ENCODE measurements at regions not wholly inside any gene's neighbourhood (a gene's known extent, or its start where the extent isn't known, plus 50 kb on each side); places are given as distances from the start of the nearest gene placed in this dataset.

DNA sequence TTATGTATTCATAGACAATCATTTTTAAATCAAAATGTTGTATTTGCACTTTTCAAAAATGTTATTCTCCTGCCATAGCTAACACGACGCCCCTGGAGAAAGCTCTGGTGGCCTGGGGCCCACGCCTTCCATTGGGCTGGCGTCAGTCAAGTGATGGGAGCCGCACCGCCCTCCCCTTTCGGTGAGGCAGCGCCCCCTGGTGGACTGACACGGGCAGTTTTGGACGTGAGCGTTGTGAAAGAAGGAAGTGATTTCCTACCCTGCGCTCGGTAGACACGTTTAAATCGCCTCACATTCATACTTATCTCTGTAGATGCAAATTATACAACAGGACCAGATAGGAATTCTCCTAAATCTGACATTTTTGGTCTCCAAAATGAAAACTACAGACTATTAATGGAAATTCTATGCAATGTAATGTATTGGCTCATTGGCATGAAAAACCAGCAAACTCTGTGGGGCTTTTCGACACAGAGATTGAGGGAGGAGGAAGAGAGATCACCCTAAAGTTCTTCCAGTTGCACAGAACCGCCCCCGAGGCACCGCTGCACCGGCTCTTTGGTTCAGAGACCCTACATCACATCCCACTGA, 326.2 kb upstream of the SOX11 start:
- 2% methylated on average over 20 of the region's 20 CpGs for WGBS (ENCODE audit: low lambda C conversion rate)
- BruUV-seq (replicated peaks), result no TSS peak
- DNase-seq (ENCODE audit: low spot score) (peak; percentile 62), FAIRE-seq (peak; percentile 54), ATAC-seq (peak; percentile 99)
- intact Hi-C loops (cut with micrococcal nuclease; ENCODE audit: unreplicated experiment), result loop anchor here (5.0 kb wide), 1 partner anchor 1014 kb away; no protein-coding TSS in a partner anchor
- Histone ChIP-seq H2AFZ (ENCODE audit: low read length) (peak overlapping the region; percentile 38), H3K4me2 (ENCODE audit: low read depth, low read length) (peak overlapping the region; percentile 29; the same call in 1 of the 2 replicates), H4K20me1 (ENCODE audit: insufficient read depth, low read length) (no peaks in the 10 kb centered on the region), H3K4me3 (replicated peaks in 1 of 3; ENCODE audit: insufficient read depth in 1 of 3, low read depth in 2 of 3, low read length in 3 of 3) (no peak overlapping the region), H3K36me3 (replicated peaks in 1 of 2; ENCODE audit: control insufficient read depth in 1 of 2, insufficient read depth in 2 of 2, low read length in 2 of 2) (no peaks in the 10 kb centered on the region), H3K9ac (ENCODE audit: insufficient read depth, low read depth, low read length) (no peak overlapping the region), H3K27me3 (ENCODE audit: control insufficient read depth in 1 of 2, insufficient read depth in 2 of 2, low read length in 2 of 2) (no peaks in the 10 kb centered on the region; a peak in 1 of 5 replicates), H3K9me3 (ENCODE audit: low read length) (no peaks in the 10 kb centered on the region), H3K79me2 (ENCODE audit: insufficient read depth, low read length) (no peaks in the 10 kb centered on the region), H3K27ac (ENCODE audit: extremely low read length, insufficient read depth, low read length) (no peak overlapping the region), H3K4me1 (ENCODE audit: insufficient read depth, low read length) (no peaks in the 10 kb centered on the region)
- ChIA-PET CTCF (ENCODE audit: low intra/inter-chr PET ratio, low total read pairs) (interaction anchor here (2.0 kb wide), 1 partner anchor 1407 kb away, joined by 14 read pairs; no protein-coding TSS in a partner anchor), POLR2A (no interaction called here)
- in situ Hi-C loops (cut with HindIII; ENCODE audit: extremely low pct_ligation_motif_present, low pct_unique_long_range_greater_than_20kb), result loop anchor here (10.0 kb wide), 1 partner anchor 1411 kb away; no protein-coding TSS in a partner anchor
- TF ChIP-seq ZFAT (CRISPR knock-in tag; conservative IDR thresholded peaks at IDR 0.05), result no peak
- TF ChIP-seq ETV6 (CRISPR knock-in tag; conservative IDR thresholded peaks at IDR 0.05), result no peak
- peak; percentile 48; the same call in 1 of the 2 replicates for TF ChIP-seq GABPB1 (CRISPR knock-in tag; IDR thresholded peaks at IDR 0.05)
- peak; percentile 46 for TF ChIP-seq CEBPG (CRISPR knock-in tag; IDR thresholded peaks at IDR 0.05)
- 0 out of 2 replicates have a peak, but pooled peaks have one; percentile 26 for TF ChIP-seq NFYC (CRISPR knock-in tag; IDR thresholded peaks at IDR 0.05)
- no peak for TF ChIP-seq ZNF331 (CRISPR knock-in tag; IDR thresholded peaks at IDR 0.05)
- TF ChIP-seq E2F2 (CRISPR knock-in tag; IDR thresholded peaks at IDR 0.05; ENCODE audit: borderline replicate concordance), result no peak
- TF ChIP-seq RAD21 (CRISPR knock-in tag; IDR thresholded peaks at IDR 0.05), result peak; percentile 65
- no peak for TF ChIP-seq SOX5 (CRISPR knock-in tag; IDR thresholded peaks at IDR 0.05; ENCODE audit: borderline replicate concordance)
- TF ChIP-seq, protein P1, sequence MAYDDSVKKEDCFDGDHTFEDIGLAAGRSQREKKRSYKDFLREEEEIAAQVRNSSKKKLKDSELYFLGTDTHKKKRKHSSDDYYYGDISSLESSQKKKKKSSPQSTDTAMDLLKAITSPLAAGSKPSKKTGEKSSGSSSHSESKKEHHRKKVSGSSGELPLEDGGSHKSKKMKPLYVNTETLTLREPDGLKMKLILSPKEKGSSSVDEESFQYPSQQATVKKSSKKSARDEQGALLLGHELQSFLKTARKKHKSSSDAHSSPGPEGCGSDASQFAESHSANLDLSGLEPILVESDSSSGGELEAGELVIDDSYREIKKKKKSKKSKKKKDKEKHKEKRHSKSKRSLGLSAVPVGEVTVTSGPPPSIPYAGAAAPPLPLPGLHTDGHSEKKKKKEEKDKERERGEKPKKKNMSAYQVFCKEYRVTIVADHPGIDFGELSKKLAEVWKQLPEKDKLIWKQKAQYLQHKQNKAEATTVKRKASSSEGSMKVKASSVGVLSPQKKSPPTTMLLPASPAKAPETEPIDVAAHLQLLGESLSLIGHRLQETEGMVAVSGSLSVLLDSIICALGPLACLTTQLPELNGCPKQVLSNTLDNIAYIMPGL (CRISPR knock-in tag; IDR thresholded peaks at IDR 0.05; ENCODE audit: borderline replicate concordance in 1 of 2, low read depth in 1 of 2), result 0 out of 4 replicates have a peak, but pooled peaks of 1 of the 2 experiments have one; percentile 16
- no peak for TF ChIP-seq ARNT2 (CRISPR knock-in tag; IDR thresholded peaks at IDR 0.05; ENCODE audit: low read depth)
- peak; percentile 49; the same call in 1 of the 2 replicates for TF ChIP-seq PATZ1 (CRISPR knock-in tag; IDR thresholded peaks at IDR 0.05)
- no peak for TF ChIP-seq HMG20B (CRISPR knock-in tag; conservative IDR thresholded peaks at IDR 0.05)
- peak; percentile 48; the same call in 1 of the 2 replicates for TF ChIP-seq ELF1 (CRISPR knock-in tag; IDR thresholded peaks at IDR 0.05)
- no peak for TF ChIP-seq RFXAP (CRISPR knock-in tag; IDR thresholded peaks at IDR 0.05; ENCODE audit: borderline replicate concordance)
- TF ChIP-seq ZNF574 (CRISPR knock-in tag; IDR thresholded peaks at IDR 0.05), result peak; percentile 35; the same call in 1 of the 2 replicates
- TF ChIP-seq ZMYM4 (CRISPR knock-in tag; IDR thresholded peaks at IDR 0.05), result peak; percentile 54; the same call in 1 of the 2 replicates
